ENCODE measurements at regions not wholly inside any gene's neighbourhood (a gene's known extent, or its start where the extent isn't known, plus 50 kb on each side); places are given as distances from the start of the nearest gene placed in this dataset.

DNA sequence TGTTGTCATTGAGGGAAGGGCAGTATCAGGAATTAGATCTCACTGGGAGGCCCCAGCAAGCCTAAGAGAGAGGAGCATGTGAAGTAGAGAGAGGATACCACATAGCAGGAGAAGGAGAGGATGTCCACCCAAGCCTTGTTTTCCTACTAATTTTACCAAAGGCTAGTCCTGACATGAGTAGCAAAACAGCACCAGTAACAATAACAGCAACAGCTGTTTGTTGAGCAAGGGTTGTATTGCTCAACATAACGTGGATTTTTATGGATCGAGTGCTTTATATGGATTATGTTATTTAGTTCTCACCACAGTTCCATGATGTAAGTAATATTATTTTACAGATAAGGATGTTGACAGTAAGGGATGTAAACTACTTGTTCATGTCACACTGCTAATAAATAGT is 135.2 kb upstream of the DLX6 start:
- H3K36me3 Mint-ChIP-seq (ENCODE audit: insufficient read depth in 1 of 3, low read depth in 3 of 3), result no peaks in the 10 kb centered on the region
- Histone ChIP-seq H4K20me1 (ENCODE audit: control insufficient read depth, insufficient read depth, insufficient read length) (no peaks in the 10 kb centered on the region), H3K14ac (ENCODE audit: insufficient read depth, low read length) (no peak overlapping the region), H2BK15ac (ENCODE audit: low read depth, low read length) (no peak overlapping the region), H3K27ac (ENCODE audit: insufficient read length, low read depth, low read length) (no peak overlapping the region), H3K79me2 (ENCODE audit: insufficient read depth, low read length) (no peaks in the 10 kb centered on the region), H3T11ph (ENCODE audit: low read length) (no peak overlapping the region), H3K56ac (ENCODE audit: insufficient read length, low read depth, low read length) (no peak overlapping the region), H4K91ac (ENCODE audit: insufficient read length, low read depth, low read length) (no peak overlapping the region), H2AFZ (ENCODE audit: low read length) (no peak overlapping the region), H3K79me1 (ENCODE audit: insufficient read depth, low read depth, low read length, poor library complexity, severe bottlenecking) (no peaks in the 10 kb centered on the region), H2BK20ac (ENCODE audit: low read depth, low read length, poor library complexity, severe bottlenecking) (no peak overlapping the region), H3K9me3 (ENCODE audit: control insufficient read depth, low read depth, low read length) (no peaks in the 10 kb centered on the region), H3K23ac (ENCODE audit: insufficient read length, low read depth, low read length) (no peak overlapping the region), H3K4ac (ENCODE audit: low read depth, low read length) (no peak overlapping the region), H3K4me2 (ENCODE audit: insufficient read depth, insufficient read length, low read length) (no peak overlapping the region), H3K23me2 (ENCODE audit: insufficient read length, low read depth, low read length, poor library complexity, severe bottlenecking) (no peaks in the 10 kb centered on the region), H2BK5ac (ENCODE audit: insufficient read length, low read length) (no peak overlapping the region), H2AK5ac (ENCODE audit: insufficient read length, low read length) (no peak overlapping the region), H2BK120ac (ENCODE audit: low read depth, low read length, poor library complexity, severe bottlenecking) (no peak overlapping the region), H3K9ac (ENCODE audit: extremely low read depth, insufficient read length, low read length) (no peak overlapping the region), H4K8ac (replicated peaks; ENCODE audit: insufficient read length, low read depth, low read length) (no peak overlapping the region), H3K18ac (ENCODE audit: insufficient read length, low read depth, low read length) (no peak overlapping the region), H2BK12ac (ENCODE audit: insufficient read length, low read depth, low read length) (no peak overlapping the region), H4K5ac (ENCODE audit: insufficient read length, low read depth, low read length) (no peak overlapping the region), H3K4me1 (ENCODE audit: insufficient read depth, low read length) (no peaks in the 10 kb centered on the region), H3K27me3 (ENCODE audit: insufficient read depth, low read length) (no peaks in the 10 kb centered on the region)
- no peak for DNase-seq
- no peaks in the 10 kb centered on the region for H3K9me3 Mint-ChIP-seq
- H3K27ac Mint-ChIP-seq, result no peak overlapping the region
- no CpG with 5 or more reads among the region's 2 CpGs for WGBS (ENCODE audit: extremely low coverage, insufficient read length, low lambda C conversion rate)
- TF ChIP-seq, protein P1, sequence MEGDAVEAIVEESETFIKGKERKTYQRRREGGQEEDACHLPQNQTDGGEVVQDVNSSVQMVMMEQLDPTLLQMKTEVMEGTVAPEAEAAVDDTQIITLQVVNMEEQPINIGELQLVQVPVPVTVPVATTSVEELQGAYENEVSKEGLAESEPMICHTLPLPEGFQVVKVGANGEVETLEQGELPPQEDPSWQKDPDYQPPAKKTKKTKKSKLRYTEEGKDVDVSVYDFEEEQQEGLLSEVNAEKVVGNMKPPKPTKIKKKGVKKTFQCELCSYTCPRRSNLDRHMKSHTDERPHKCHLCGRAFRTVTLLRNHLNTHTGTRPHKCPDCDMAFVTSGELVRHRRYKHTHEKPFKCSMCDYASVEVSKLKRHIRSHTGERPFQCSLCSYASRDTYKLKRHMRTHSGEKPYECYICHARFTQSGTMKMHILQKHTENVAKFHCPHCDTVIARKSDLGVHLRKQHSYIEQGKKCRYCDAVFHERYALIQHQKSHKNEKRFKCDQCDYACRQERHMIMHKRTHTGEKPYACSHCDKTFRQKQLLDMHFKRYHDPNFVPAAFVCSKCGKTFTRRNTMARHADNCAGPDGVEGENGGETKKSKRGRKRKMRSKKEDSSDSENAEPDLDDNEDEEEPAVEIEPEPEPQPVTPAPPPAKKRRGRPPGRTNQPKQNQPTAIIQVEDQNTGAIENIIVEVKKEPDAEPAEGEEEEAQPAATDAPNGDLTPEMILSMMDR (conservative IDR thresholded peaks at IDR 0.05), result no peak
- H3K4me3 Mint-ChIP-seq, result no peak overlapping the region
- H3K27me3 Mint-ChIP-seq (ENCODE audit: low read depth), result peaks cover 4% of the 10 kb centered on the region
- no peaks in the 10 kb centered on the region for H3K4me1 Mint-ChIP-seq
